SK-N-SH (cell line): ENCODE measurements at regions not wholly inside any gene's neighbourhood (a gene's known extent, or its start where the extent isn't known, plus 50 kb on each side); places are given as distances from the start of the nearest gene placed in this dataset.

Experiments
- CTCF ChIA-PET: fragments of 300-600, 350-600 bp; formaldehyde crosslinking; extraction: SDS; loops from one replicate; lab custom pipeline; 2021; lab: Yijun Ruan, JAX
- POLR2A ChIA-PET: fragments of 350-600 bp; sonication (Branson Sonifier 250); formaldehyde crosslinking; extraction: SDS; loops from one replicate; lab custom pipeline; 2020; ENCODE audit warnings: antibody characterized with exemption, inconsistent platforms; lab: Yijun Ruan, JAX
- DNase-seq: peaks from one replicate; pipeline ENCODE4 v3.0.0; 2012
- H2AFZ ChIP-seq: fragments of 200-600 bp; sonication (generic); 2 replicates; pipeline ENCODE4 v1.8.1; 2016; ENCODE audit warnings: antibody characterized with exemption, mild to moderate bottlenecking, low read depth
- H3F3A ChIP-seq: fragments of 200-600 bp; sonication (generic); replicated peaks from 2 replicates; pipeline ENCODE3; 2016; ENCODE audit warnings: antibody characterized with exemption, mild to moderate bottlenecking; ENCODE audit not compliant: insufficient read depth
- H3K27ac ChIP-seq, 2 experiments: fragments of 200-500 bp in 1 of 2; fragments of 200-600 bp in 1 of 2; sonication (Bioruptor generic) in 1 of 2; sonication (generic), shearing (Covaris generic) in 1 of 2; 2 replicates each; pipeline versions ENCODE4 v1.5.1 to v1.6.1; 2014 to 2016; ENCODE audit warnings: low read depth in 2 of 2, inconsistent platforms in 1 of 2, low read length in 1 of 2, mild to moderate bottlenecking in 1 of 2, mixed read lengths in 1 of 2
- H3K27me3 ChIP-seq: fragments of 200-600 bp; sonication (generic), shearing (Covaris generic); 2 replicates; pipeline ENCODE4 v1.6.1; 2016; ENCODE audit warnings: mixed run types; ENCODE audit not compliant: insufficient read depth
- H3K36me3 ChIP-seq, 2 experiments: fragments of 200-500 bp in 1 of 2; fragments of 200-600 bp in 1 of 2; sonication (Bioruptor generic) in 1 of 2; sonication (generic) in 1 of 2; replicated peaks in 1 of 2; 2 replicates each; pipeline versions ENCODE3 to v1.5.1; 2014 to 2016; ENCODE audit warnings: low read length in 1 of 2, mild to moderate bottlenecking in 1 of 2; ENCODE audit not compliant: insufficient read depth in 2 of 2, control insufficient read depth in 1 of 2
- H3K4me1 ChIP-seq, 2 experiments: fragments of 200-500 bp in 1 of 2; fragments of 200-600 bp in 1 of 2; sonication (Bioruptor generic) in 1 of 2; sonication (generic), shearing (Covaris generic) in 1 of 2; 2 replicates each; pipeline versions ENCODE4 v1.5.1 to v1.6.1; 2014 to 2016; ENCODE audit warnings: low read depth in 1 of 2, low read length in 1 of 2, mixed run types in 1 of 2; ENCODE audit not compliant: insufficient read depth in 2 of 2, control insufficient read depth in 1 of 2
- H3K4me2 ChIP-seq: fragments of 200-600 bp; sonication (generic), shearing (Covaris generic); 2 replicates; pipeline ENCODE4 v1.6.1; 2017; ENCODE audit warnings: mixed run types
- H3K4me3 ChIP-seq, 2 experiments: fragments of 200-500 bp in 1 of 2; fragments of 200-600 bp in 1 of 2; sonication (Bioruptor generic) in 1 of 2; sonication (generic), shearing (Covaris generic) in 1 of 2; 2 replicates each; pipeline versions ENCODE4 v1.5.1 to v1.8.1; 2014 to 2016; ENCODE audit warnings: low read depth in 2 of 2, inconsistent platforms in 1 of 2, low read length in 1 of 2, mild to moderate bottlenecking in 1 of 2, mixed read lengths in 1 of 2, moderate library complexity in 1 of 2
- H3K79me2 ChIP-seq: fragments of 200-600 bp; sonication (generic); 2 replicates; pipeline ENCODE4 v1.8.1; 2017; ENCODE audit warnings: mild to moderate bottlenecking; ENCODE audit not compliant: insufficient read depth
- H3K9ac ChIP-seq: fragments of 200-600 bp; sonication (generic); 2 replicates; pipeline ENCODE4 v1.6.1; 2017; ENCODE audit warnings: mixed run types
- H3K9me2 ChIP-seq: fragments of 200-600 bp; sonication (generic); 2 replicates; pipeline ENCODE4 v1.6.1; 2017; ENCODE audit warnings: mixed run types
- H3K9me3 ChIP-seq: fragments of 200-600 bp; sonication (generic); 2 replicates; pipeline ENCODE4 v1.6.1; 2017; ENCODE audit warnings: mixed run types, mild to moderate bottlenecking, moderate library complexity
- H4K20me1 ChIP-seq: fragments of 200-600 bp; sonication (generic); 2 replicates; pipeline ENCODE4 v1.6.1; 2017; ENCODE audit warnings: mild to moderate bottlenecking, mixed run types; ENCODE audit not compliant: insufficient read depth
- CTCF ChIP-seq: fragments of 200-600 bp; sonication (generic); IDR thresholded peaks from 2 replicates; pipeline ENCODE4 v1.6.1; 2017; ENCODE audit warnings: antibody characterized with exemption, mild to moderate bottlenecking, moderate library complexity
- ELF1 ChIP-seq: IDR thresholded peaks from 2 replicates; pipeline ENCODE4 v1.4.0; 2012
- EP300 ChIP-seq, 2 experiments: IDR thresholded peaks; 2 replicates each; pipeline versions ENCODE4 v1.4.0 to v1.6.1; 2012; ENCODE audit warnings: borderline replicate concordance in 1 of 2, low read depth in 1 of 2, low read length in 1 of 2
- FOSL2 ChIP-seq: IDR thresholded peaks from 2 replicates; pipeline ENCODE4 v1.4.0; 2012; ENCODE audit warnings: low read depth, mild to moderate bottlenecking, moderate library complexity, borderline replicate concordance
- GABPA ChIP-seq: IDR thresholded peaks from 2 replicates; pipeline ENCODE4 v1.4.0; 2012; ENCODE audit warnings: low read depth, mild to moderate bottlenecking
- NRF1 ChIP-seq: IDR thresholded peaks from 2 replicates; pipeline ENCODE4 v1.6.1; 2012; ENCODE audit warnings: low read depth, mild to moderate bottlenecking, low read length
- PBX3 ChIP-seq: IDR thresholded peaks from 2 replicates; pipeline ENCODE4; 2012
- RFX5 ChIP-seq: IDR thresholded peaks from 2 replicates; pipeline ENCODE4 v1.6.1; 2012; ENCODE audit warnings: mild to moderate bottlenecking, improper control_type of control experiment, low read length
- RXRA ChIP-seq: IDR thresholded peaks from 2 replicates; pipeline ENCODE4 v1.4.0; 2012; ENCODE audit warnings: low read depth, mild to moderate bottlenecking, borderline replicate concordance
- SIN3A ChIP-seq: IDR thresholded peaks from 2 replicates; pipeline ENCODE4 v1.6.1; 2012; ENCODE audit warnings: low read depth, mild to moderate bottlenecking, low read length, moderate library complexity, borderline replicate concordance
- TCF12 ChIP-seq: IDR thresholded peaks from 2 replicates; pipeline ENCODE4 v1.4.0; 2012
- WGBS: methylation state at CpG from one replicate; pipeline ENCODE4 v1.1.6; 2017; ENCODE audit warnings: low lambda C conversion rate; 5-methylcytosine and 5-hydroxymethylcytosine counted together
- TF ChIP-seq, protein P1 (sequence below): fragments of 150-350 bp; IDR thresholded peaks from 2 replicates; pipeline ENCODE4 v1.6.1; 2017; ENCODE audit warnings: antibody characterized with exemption, low read length, low read depth, borderline replicate concordance
- TF ChIP-seq, protein P2 (sequence below): IDR thresholded peaks from 2 replicates; pipeline ENCODE4 v1.6.1; 2012; ENCODE audit warnings: mild to moderate bottlenecking, low read depth, low read length, moderate library complexity

- TF ChIP-seq PBX3 (no peak), TCF12 (no peak), CTCF (no peak)
- TF ChIP-seq, protein P1, sequence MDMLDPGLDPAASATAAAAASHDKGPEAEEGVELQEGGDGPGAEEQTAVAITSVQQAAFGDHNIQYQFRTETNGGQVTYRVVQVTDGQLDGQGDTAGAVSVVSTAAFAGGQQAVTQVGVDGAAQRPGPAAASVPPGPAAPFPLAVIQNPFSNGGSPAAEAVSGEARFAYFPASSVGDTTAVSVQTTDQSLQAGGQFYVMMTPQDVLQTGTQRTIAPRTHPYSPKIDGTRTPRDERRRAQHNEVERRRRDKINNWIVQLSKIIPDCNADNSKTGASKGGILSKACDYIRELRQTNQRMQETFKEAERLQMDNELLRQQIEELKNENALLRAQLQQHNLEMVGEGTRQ: no peak
These were observed 80.4 kb upstream of the CD93 start (continued) for GRCh38 chr20:23166563-23166962.

DNA sequence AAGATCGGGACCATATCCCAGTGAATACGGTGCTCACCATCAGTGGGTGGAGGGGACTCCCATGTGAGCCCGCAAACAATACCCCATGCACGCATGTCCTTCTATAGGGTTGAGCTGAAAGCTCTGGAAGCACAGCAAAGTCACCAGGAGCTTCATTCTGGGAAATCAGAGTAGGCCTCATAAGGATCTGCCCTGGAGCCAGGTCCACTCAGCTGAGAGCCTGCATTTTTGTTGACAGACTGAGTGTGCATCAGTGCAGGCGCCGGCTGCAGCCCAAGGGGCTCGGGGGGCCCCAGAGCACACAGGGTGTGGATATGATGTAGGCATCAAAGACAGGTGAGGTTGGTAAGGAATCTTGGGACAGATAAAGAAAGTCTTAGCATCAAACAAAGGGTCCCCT lies 79.8 kb upstream of the CD93 start:
- POLR2A ChIA-PET: no interaction called here
- peaks cover 0 to 7% of the 10 kb centered on the region in 2 experiments; a peak in 1 of 4 replicates for H3K4me1 ChIP-seq
- H3K4me3 ChIP-seq: no peak overlapping the region
- no peaks in the 10 kb centered on the region for H3K9me2 ChIP-seq
- no peak overlapping the region for H3K27ac ChIP-seq
- no peaks in the 10 kb centered on the region for H3F3A ChIP-seq
- no peak for DNase-seq
- no peak overlapping the region for H2AFZ ChIP-seq
- H3K79me2 ChIP-seq: no peaks in the 10 kb centered on the region
- no peaks in the 10 kb centered on the region for H4K20me1 ChIP-seq
- H3K9me3 ChIP-seq: no peaks in the 10 kb centered on the region
- H3K27me3 ChIP-seq: no peaks in the 10 kb centered on the region
- WGBS: 63% methylated on average over 7 of the region's 7 CpGs
- CTCF ChIA-PET: no interaction called here
- H3K9ac ChIP-seq: no peak overlapping the region
- H3K36me3 ChIP-seq: no peaks in the 10 kb centered on the region
- no peak for TF ChIP-seq NRF1
- no peak for TF ChIP-seq RFX5
- TF ChIP-seq GABPA: no peak
- TF ChIP-seq, protein P2, sequence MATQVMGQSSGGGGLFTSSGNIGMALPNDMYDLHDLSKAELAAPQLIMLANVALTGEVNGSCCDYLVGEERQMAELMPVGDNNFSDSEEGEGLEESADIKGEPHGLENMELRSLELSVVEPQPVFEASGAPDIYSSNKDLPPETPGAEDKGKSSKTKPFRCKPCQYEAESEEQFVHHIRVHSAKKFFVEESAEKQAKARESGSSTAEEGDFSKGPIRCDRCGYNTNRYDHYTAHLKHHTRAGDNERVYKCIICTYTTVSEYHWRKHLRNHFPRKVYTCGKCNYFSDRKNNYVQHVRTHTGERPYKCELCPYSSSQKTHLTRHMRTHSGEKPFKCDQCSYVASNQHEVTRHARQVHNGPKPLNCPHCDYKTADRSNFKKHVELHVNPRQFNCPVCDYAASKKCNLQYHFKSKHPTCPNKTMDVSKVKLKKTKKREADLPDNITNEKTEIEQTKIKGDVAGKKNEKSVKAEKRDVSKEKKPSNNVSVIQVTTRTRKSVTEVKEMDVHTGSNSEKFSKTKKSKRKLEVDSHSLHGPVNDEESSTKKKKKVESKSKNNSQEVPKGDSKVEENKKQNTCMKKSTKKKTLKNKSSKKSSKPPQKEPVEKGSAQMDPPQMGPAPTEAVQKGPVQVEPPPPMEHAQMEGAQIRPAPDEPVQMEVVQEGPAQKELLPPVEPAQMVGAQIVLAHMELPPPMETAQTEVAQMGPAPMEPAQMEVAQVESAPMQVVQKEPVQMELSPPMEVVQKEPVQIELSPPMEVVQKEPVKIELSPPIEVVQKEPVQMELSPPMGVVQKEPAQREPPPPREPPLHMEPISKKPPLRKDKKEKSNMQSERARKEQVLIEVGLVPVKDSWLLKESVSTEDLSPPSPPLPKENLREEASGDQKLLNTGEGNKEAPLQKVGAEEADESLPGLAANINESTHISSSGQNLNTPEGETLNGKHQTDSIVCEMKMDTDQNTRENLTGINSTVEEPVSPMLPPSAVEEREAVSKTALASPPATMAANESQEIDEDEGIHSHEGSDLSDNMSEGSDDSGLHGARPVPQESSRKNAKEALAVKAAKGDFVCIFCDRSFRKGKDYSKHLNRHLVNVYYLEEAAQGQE: no peak
- no peak for TF ChIP-seq EP300 (IDR thresholded peaks at IDR 0.05; ENCODE audit: borderline replicate concordance in 1 of 2, low read depth in 1 of 2, low read length in 1 of 2)
- TF ChIP-seq, protein P1: no peak
- no peak for TF ChIP-seq ELF1
- TF ChIP-seq SIN3A: no peak
- no peak for TF ChIP-seq RXRA
- TF ChIP-seq FOSL2: no peak
- TF ChIP-seq, all 33 proteins: peak for 0
- no peak overlapping the region for H3K4me2 ChIP-seq
